GM12878 (cell line): ENCODE measurements at regions not wholly inside any gene's neighbourhood (a gene's known extent, or its start where the extent isn't known, plus 50 kb on each side); places are given as distances from the start of the nearest gene placed in this dataset.

Source experiments
- CBFB ChIP-seq: IDR thresholded peaks from 2 replicates; pipeline ENCODE4 v1.6.1; 2016; ENCODE audit warnings: antibody characterized with exemption, low read depth
- CEBPB ChIP-seq, 2 experiments: fragments of 150-350 bp in 1 of 2; IDR thresholded peaks; 2 replicates each; pipeline ENCODE4 v1.6.1; 2012 to 2014; ENCODE audit warnings: low read depth in 2 of 2, low read length in 2 of 2, borderline replicate concordance in 1 of 2, inconsistent platforms in 1 of 2
- CTCF ChIP-seq, 3 experiments: IDR thresholded peaks in 2 of 3; conservative IDR thresholded peaks in 1 of 3; 2 replicates each; pipeline ENCODE4 v1.5.1; 2011; ENCODE audit warnings: low read depth in 3 of 3, low read length in 3 of 3, mild to moderate bottlenecking in 3 of 3, control low read depth in 2 of 3, moderate library complexity in 2 of 3, inconsistent platforms in 1 of 3, mixed read lengths in 1 of 3; ENCODE audit not compliant: control insufficient read depth in 2 of 3, insufficient read depth in 1 of 3; ENCODE audit errors: extremely low read depth in 1 of 3
- E2F4 ChIP-seq: IDR thresholded peaks from 2 replicates; pipeline ENCODE4 v1.6.1; 2012; ENCODE audit warnings: low read depth, low read length, improper control_type of control experiment
- MEF2A ChIP-seq: IDR thresholded peaks from 2 replicates; pipeline ENCODE4 v1.6.1; 2011; ENCODE audit warnings: low read depth, mild to moderate bottlenecking, low read length, moderate library complexity; ENCODE audit not compliant: insufficient read depth
- MTA2 ChIP-seq: fragments of 450-650 bp; IDR thresholded peaks from 2 replicates; pipeline ENCODE4 v1.6.1; 2016; ENCODE audit warnings: low read depth, mild to moderate bottlenecking, moderate library complexity
- NR2C2 ChIP-seq: IDR thresholded peaks from 2 replicates; pipeline ENCODE4 v1.6.1; 2011; ENCODE audit warnings: borderline replicate concordance, low read depth; ENCODE audit not compliant: control insufficient read depth, insufficient read length
- RAD21 ChIP-seq: IDR thresholded peaks from 2 replicates; pipeline ENCODE4 v1.6.1; 2011; ENCODE audit warnings: mild to moderate bottlenecking, low read depth, low read length, moderate library complexity; ENCODE audit not compliant: insufficient read depth
- RBBP5 ChIP-seq: fragments of 200-600 bp; sonication (generic); conservative IDR thresholded peaks from 2 replicates; pipeline ENCODE4 v1.6.1; 2016
- SREBF2 ChIP-seq: IDR thresholded peaks from 2 replicates; pipeline ENCODE4 v1.6.1; 2012; ENCODE audit warnings: mild to moderate bottlenecking, low read length
- TF ChIP-seq, protein P1 (sequence below): fragments of 150-350 bp; IDR thresholded peaks from 2 replicates; pipeline ENCODE4 v1.6.1; 2016; ENCODE audit warnings: low read depth, low read length
- TF ChIP-seq, protein P2 (sequence below): fragments of 450-650 bp; formaldehyde crosslinking; IDR thresholded peaks from 2 replicates; pipeline ENCODE4 v1.4.0; 2022; ENCODE audit warnings: mild to moderate bottlenecking, moderate library complexity
- TF ChIP-seq, protein P3 (sequence below): fragments of 450-650 bp; IDR thresholded peaks from 2 replicates; pipeline ENCODE4 v1.6.1; 2014; ENCODE audit warnings: mild to moderate bottlenecking

DNA sequence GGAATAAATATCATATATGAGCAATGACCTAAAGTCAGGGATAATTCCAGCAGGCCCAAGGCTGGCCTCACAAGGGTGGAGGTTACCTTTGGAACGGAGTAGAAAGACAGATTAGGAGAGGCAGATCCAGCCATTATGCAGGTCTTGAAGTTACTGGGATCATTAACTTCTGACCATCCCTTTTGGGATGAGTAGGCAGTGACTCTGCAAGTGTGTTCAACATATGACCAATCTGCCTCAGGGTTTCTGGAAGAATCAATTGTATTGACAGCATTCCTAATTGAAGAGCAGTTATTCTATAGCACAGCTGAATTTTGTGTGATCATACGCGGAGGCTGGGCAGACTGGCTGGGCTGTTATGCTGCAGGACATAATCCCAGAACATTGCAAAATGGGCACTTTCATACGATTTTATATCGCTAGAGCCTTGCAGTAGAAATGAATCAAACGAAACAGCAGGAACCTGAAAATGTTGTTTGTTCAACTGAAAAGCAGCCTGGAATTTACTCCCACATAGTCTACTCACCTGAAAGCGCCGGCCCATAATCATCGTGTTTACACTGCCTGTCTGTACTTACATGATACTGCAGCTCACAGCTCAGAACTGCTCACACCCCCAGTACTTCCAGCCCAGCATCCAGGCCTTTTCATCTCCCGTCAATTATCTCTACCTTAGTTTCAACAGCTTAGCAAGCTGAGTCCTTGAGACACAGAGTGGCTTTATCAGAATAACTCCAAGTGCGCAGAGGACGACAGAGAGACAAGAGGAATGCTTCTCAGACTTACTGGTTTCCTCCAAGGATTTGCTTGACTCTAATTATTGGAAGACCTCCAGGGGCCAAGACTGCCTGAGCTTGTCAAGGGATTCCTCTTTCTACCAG, 556.1 kb downstream of the EFNB2 start (continued):
- TF ChIP-seq, protein P1, sequence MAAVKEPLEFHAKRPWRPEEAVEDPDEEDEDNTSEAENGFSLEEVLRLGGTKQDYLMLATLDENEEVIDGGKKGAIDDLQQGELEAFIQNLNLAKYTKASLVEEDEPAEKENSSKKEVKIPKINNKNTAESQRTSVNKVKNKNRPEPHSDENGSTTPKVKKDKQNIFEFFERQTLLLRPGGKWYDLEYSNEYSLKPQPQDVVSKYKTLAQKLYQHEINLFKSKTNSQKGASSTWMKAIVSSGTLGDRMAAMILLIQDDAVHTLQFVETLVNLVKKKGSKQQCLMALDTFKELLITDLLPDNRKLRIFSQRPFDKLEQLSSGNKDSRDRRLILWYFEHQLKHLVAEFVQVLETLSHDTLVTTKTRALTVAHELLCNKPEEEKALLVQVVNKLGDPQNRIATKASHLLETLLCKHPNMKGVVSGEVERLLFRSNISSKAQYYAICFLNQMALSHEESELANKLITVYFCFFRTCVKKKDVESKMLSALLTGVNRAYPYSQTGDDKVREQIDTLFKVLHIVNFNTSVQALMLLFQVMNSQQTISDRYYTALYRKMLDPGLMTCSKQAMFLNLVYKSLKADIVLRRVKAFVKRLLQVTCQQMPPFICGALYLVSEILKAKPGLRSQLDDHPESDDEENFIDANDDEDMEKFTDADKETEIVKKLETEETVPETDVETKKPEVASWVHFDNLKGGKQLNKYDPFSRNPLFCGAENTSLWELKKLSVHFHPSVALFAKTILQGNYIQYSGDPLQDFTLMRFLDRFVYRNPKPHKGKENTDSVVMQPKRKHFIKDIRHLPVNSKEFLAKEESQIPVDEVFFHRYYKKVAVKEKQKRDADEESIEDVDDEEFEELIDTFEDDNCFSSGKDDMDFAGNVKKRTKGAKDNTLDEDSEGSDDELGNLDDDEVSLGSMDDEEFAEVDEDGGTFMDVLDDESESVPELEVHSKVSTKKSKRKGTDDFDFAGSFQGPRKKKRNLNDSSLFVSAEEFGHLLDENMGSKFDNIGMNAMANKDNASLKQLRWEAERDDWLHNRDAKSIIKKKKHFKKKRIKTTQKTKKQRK: no peak
- TF ChIP-seq NR2C2 (no peak), SREBF2 (no peak), MTA2 (no peak), RBBP5 (no peak), CEBPB (IDR thresholded peaks at IDR 0.05; ENCODE audit: borderline replicate concordance in 1 of 2, low read depth in 2 of 2, low read length in 2 of 2) (no peak), CTCF (IDR thresholded peaks at IDR 0.05 in 2 of 3, conservative IDR thresholded peaks at IDR 0.05 in 1 of 3; ENCODE audit: control insufficient read depth in 2 of 3, extremely low read depth in 1 of 3, insufficient read depth in 1 of 3, low read depth in 3 of 3, low read length in 3 of 3) (no peak), MEF2A (no peak), E2F4 (no peak), CBFB (no peak), RAD21 (no peak)
- TF ChIP-seq, protein P2, sequence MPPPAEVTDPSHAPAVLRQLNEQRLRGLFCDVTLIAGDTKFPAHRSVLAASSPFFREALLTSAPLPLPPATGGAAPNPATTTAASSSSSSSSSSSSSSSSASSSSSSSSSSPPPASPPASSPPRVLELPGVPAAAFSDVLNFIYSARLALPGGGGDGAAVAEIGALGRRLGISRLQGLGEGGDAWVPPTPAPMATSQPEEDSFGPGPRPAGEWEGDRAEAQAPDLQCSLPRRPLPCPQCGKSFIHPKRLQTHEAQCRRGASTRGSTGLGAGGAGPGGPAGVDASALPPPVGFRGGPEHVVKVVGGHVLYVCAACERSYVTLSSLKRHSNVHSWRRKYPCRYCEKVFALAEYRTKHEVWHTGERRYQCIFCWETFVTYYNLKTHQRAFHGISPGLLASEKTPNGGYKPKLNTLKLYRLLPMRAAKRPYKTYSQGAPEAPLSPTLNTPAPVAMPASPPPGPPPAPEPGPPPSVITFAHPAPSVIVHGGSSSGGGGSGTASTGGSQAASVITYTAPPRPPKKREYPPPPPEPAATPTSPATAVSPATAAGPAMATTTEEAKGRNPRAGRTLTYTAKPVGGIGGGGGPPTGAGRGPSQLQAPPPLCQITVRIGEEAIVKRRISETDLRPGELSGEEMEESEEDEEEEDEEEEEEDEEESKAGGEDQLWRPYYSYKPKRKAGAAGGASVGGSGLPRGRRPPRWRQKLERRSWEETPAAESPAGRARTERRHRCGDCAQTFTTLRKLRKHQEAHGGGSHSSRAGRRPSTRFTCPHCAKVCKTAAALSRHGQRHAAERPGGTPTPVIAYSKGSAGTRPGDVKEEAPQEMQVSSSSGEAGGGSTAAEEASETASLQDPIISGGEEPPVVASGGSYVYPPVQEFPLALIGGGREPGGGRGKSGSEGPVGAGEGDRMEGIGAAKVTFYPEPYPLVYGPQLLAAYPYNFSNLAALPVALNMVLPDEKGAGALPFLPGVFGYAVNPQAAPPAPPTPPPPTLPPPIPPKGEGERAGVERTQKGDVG (CRISPR knock-in tag): no peak
- TF ChIP-seq, protein P3, sequence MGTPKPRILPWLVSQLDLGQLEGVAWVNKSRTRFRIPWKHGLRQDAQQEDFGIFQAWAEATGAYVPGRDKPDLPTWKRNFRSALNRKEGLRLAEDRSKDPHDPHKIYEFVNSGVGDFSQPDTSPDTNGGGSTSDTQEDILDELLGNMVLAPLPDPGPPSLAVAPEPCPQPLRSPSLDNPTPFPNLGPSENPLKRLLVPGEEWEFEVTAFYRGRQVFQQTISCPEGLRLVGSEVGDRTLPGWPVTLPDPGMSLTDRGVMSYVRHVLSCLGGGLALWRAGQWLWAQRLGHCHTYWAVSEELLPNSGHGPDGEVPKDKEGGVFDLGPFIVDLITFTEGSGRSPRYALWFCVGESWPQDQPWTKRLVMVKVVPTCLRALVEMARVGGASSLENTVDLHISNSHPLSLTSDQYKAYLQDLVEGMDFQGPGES: no peak
- TF ChIP-seq, all 136 proteins: peak for 0
